ENCODE measurements at regions not wholly inside any gene's neighbourhood (a gene's known extent, or its start where the extent isn't known, plus 50 kb on each side); places are given as distances from the start of the nearest gene placed in this dataset.

DNA sequence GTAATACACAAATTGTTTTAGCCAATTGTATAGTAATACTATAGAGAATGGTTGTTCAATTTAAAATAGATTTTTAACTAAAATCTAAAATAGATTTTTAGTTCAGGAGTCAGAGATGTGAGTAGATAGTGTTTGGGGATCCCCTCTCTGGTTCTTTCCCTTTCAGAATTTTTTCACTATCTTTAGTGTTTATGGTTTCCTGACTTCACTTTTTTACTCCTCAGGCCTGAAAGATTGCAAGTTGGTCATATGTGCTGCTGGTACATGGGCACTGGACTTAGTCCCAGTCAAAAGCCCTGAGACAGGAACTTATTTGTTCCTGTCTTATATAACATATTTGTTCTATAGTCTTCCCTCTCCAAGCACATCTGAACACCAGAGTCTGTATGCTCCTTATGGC is 96.8 kb upstream of the ATP1B1 start:
- TF ChIP-seq, protein P1, sequence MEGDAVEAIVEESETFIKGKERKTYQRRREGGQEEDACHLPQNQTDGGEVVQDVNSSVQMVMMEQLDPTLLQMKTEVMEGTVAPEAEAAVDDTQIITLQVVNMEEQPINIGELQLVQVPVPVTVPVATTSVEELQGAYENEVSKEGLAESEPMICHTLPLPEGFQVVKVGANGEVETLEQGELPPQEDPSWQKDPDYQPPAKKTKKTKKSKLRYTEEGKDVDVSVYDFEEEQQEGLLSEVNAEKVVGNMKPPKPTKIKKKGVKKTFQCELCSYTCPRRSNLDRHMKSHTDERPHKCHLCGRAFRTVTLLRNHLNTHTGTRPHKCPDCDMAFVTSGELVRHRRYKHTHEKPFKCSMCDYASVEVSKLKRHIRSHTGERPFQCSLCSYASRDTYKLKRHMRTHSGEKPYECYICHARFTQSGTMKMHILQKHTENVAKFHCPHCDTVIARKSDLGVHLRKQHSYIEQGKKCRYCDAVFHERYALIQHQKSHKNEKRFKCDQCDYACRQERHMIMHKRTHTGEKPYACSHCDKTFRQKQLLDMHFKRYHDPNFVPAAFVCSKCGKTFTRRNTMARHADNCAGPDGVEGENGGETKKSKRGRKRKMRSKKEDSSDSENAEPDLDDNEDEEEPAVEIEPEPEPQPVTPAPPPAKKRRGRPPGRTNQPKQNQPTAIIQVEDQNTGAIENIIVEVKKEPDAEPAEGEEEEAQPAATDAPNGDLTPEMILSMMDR (IDR thresholded peaks at IDR 0.05) = no peak
- TF ChIP-seq POLR2A (IDR thresholded peaks at IDR 0.05) = no peak

All from right lobe of liver (tissue), 4 donors.